ENCODE measurements at regions not wholly inside any gene's neighbourhood (a gene's known extent, or its start where the extent isn't known, plus 50 kb on each side); places are given as distances from the start of the nearest gene placed in this dataset.

DNA sequence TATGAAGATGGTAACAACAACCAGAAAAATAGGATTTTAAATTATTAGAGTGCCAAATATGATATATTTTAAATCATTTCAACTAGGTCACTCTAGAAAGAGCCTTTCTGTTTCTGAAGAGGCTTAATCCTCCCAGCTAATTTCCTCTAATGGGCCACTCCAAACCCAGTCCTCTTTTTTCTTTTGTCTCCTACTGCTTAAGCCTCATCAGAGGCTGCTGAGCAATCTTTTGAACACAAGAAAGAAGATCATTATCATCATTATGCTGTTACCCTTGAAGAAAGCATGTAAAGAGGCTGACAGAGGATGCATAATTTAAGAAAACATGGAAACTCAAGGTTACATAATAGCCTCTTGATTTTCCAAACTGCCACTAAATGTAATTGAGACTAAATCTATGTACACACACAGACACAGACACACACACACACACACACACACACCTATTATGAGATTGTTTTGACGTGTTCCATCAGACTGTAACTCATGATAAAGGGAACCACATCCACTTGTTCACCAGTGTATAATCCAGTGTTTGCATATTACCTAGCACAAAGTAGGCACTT, 519.6 kb downstream of the METTL15 start:
- TF ChIP-seq, protein P1, sequence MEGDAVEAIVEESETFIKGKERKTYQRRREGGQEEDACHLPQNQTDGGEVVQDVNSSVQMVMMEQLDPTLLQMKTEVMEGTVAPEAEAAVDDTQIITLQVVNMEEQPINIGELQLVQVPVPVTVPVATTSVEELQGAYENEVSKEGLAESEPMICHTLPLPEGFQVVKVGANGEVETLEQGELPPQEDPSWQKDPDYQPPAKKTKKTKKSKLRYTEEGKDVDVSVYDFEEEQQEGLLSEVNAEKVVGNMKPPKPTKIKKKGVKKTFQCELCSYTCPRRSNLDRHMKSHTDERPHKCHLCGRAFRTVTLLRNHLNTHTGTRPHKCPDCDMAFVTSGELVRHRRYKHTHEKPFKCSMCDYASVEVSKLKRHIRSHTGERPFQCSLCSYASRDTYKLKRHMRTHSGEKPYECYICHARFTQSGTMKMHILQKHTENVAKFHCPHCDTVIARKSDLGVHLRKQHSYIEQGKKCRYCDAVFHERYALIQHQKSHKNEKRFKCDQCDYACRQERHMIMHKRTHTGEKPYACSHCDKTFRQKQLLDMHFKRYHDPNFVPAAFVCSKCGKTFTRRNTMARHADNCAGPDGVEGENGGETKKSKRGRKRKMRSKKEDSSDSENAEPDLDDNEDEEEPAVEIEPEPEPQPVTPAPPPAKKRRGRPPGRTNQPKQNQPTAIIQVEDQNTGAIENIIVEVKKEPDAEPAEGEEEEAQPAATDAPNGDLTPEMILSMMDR (IDR thresholded peaks at IDR 0.05; ENCODE audit: insufficient read depth, low read length): no peak
- TF ChIP-seq, protein P2, sequence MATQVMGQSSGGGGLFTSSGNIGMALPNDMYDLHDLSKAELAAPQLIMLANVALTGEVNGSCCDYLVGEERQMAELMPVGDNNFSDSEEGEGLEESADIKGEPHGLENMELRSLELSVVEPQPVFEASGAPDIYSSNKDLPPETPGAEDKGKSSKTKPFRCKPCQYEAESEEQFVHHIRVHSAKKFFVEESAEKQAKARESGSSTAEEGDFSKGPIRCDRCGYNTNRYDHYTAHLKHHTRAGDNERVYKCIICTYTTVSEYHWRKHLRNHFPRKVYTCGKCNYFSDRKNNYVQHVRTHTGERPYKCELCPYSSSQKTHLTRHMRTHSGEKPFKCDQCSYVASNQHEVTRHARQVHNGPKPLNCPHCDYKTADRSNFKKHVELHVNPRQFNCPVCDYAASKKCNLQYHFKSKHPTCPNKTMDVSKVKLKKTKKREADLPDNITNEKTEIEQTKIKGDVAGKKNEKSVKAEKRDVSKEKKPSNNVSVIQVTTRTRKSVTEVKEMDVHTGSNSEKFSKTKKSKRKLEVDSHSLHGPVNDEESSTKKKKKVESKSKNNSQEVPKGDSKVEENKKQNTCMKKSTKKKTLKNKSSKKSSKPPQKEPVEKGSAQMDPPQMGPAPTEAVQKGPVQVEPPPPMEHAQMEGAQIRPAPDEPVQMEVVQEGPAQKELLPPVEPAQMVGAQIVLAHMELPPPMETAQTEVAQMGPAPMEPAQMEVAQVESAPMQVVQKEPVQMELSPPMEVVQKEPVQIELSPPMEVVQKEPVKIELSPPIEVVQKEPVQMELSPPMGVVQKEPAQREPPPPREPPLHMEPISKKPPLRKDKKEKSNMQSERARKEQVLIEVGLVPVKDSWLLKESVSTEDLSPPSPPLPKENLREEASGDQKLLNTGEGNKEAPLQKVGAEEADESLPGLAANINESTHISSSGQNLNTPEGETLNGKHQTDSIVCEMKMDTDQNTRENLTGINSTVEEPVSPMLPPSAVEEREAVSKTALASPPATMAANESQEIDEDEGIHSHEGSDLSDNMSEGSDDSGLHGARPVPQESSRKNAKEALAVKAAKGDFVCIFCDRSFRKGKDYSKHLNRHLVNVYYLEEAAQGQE (IDR thresholded peaks at IDR 0.05; ENCODE audit: insufficient replicate concordance, low read depth): no peak
- no peak for TF ChIP-seq POLR2AphosphoS5 (IDR thresholded peaks at IDR 0.05; ENCODE audit: low read depth)
- TF ChIP-seq SPI1 (IDR thresholded peaks at IDR 0.05; ENCODE audit: borderline replicate concordance, low read depth): no peak
- TF ChIP-seq GABPA (IDR thresholded peaks at IDR 0.05; ENCODE audit: low read depth): no peak

Data from HL-60 (cell line).